Caki2 (cell line): ENCODE measurements at regions not wholly inside any gene's neighbourhood (a gene's known extent, or its start where the extent isn't known, plus 50 kb on each side); places are given as distances from the start of the nearest gene placed in this dataset.
A peak's percentile ranks its signal among the peaks of the same experiment; 100 is the strongest.
"Not testable (repeated sequence)": the region's sequence is repeated elsewhere in the genome, so short reads cannot be mapped to it uniquely, and the experiment has no call there.

Experiments
- DNase-seq: peaks from one replicate; pipeline ENCODE4 v3.0.0-alpha.2; 2015; ENCODE audit warnings: low read depth
- in situ Hi-C: cut with HindIII; loops from 2 replicates; pipeline ENCODE4 v1.10.0; 2016; ENCODE audit warnings: low sequenced_read_pairs, low pct_unique_long_range_greater_than_20kb, mixed read lengths

- DNase-seq = no peak
- in situ Hi-C loops = no loop called here
Observed at GRCh38 chr2:149858216-149858615, 270.6 kb upstream of the MMADHC start.

- in situ Hi-C loops = no loop called here
- peak; percentile 10 for DNase-seq
Observed at GRCh38 chr2:149857344-149857743, 269.8 kb upstream of the MMADHC start.

- DNase-seq, in situ Hi-C loops: not testable (repeated sequence)
Observed at GRCh38 chr2:149855859-149856258, 268.3 kb upstream of the MMADHC start.

- no peak for DNase-seq
- in situ Hi-C loops = no loop called here
Observed at GRCh38 chr2:149849591-149849990, 262.0 kb upstream of the MMADHC start.

- in situ Hi-C loops = no loop called here
- DNase-seq = no peak
Observed at GRCh38 chr2:149849136-149849535, 261.6 kb upstream of the MMADHC start.

- in situ Hi-C loops = no loop called here
- no peak for DNase-seq
Observed at GRCh38 chr2:149841396-149841795, 253.8 kb upstream of the MMADHC start.

GRCh38 chr2:149832324-149832723, 244.7 kb upstream of the MMADHC start:
- no peak for DNase-seq
- in situ Hi-C loops = no loop called here

GRCh38 chr2:149828520-149829210, 241.1 kb upstream of the MMADHC start:
- in situ Hi-C loops = no loop called here
- no peak for DNase-seq

GRCh38 chr2:149827585-149828126, 240.1 kb upstream of the MMADHC start:
- DNase-seq = no peak
- in situ Hi-C loops = no loop called here

- in situ Hi-C loops = no loop called here
Observed at GRCh38 chr2:149826471-149827125, 239.0 kb upstream of the MMADHC start.

GRCh38 chr2:149825473-149825872, 237.9 kb upstream of the MMADHC start:
- no peak for DNase-seq
- in situ Hi-C loops = no loop called here

More at GRCh38 chr2:149826471-149827125, 239.0 kb upstream of the MMADHC start:
- DNase-seq = no peak

- peak; percentile 74 for DNase-seq
- in situ Hi-C loops = no loop called here
Observed at GRCh38 chr2:149824136-149824535, 236.6 kb upstream of the MMADHC start.

GRCh38 chr2:149819356-149819957, 231.9 kb upstream of the MMADHC start:
- in situ Hi-C loops = no loop called here
- DNase-seq = no peak

GRCh38 chr2:149816756-149817551, 229.4 kb upstream of the MMADHC start:
- in situ Hi-C loops = no loop called here
- no peak for DNase-seq

- DNase-seq = no peak
- in situ Hi-C loops = no loop called here
Observed at GRCh38 chr2:149815941-149816340, 228.4 kb upstream of the MMADHC start.

GRCh38 chr2:149814901-149815300, 227.3 kb upstream of the MMADHC start:
- DNase-seq = no peak
- in situ Hi-C loops = no loop called here

GRCh38 chr2:149814049-149814448, 226.5 kb upstream of the MMADHC start:
- no peak for DNase-seq
- in situ Hi-C loops = no loop called here

- no peak for DNase-seq
- in situ Hi-C loops = no loop called here
Observed at GRCh38 chr2:149808556-149808955, 221.0 kb upstream of the MMADHC start.

- DNase-seq = no peak
- in situ Hi-C loops = no loop called here
Observed at GRCh38 chr2:149806651-149807050, 219.1 kb upstream of the MMADHC start.
